Activated CD8-positive, alpha-beta T cell treated with anti-CD3 and anti-CD28 coated beads, Interleukin-2, amount 10 ng/mL, durations not matched to agents 7 days and 5 days (primary cell): ENCODE measurements at regions not wholly inside any gene's neighbourhood (a gene's known extent, or its start where the extent isn't known, plus 50 kb on each side); places are given as distances from the start of the nearest gene placed in this dataset.

Source experiments
- ATAC-seq: fragments of 150-1000 bp; cut with Tn5 transposase; one replicate; pipeline ENCODE4 v1.10.0; 2021; ENCODE audit warnings: moderate library complexity
- CTCF ChIA-PET: fragments of 350-600 bp; sonication (Branson Sonifier 250); formaldehyde crosslinking; loops from one replicate; lab custom pipeline; 2021; ENCODE audit warnings: antibody characterized with exemption; lab: Charles Lee
- POLR2A ChIA-PET: fragments of 350-600 bp; sonication (Branson Sonifier 250); formaldehyde crosslinking; loops from one replicate; lab custom pipeline; 2021; ENCODE audit warnings: antibody characterized with exemption; lab: Charles Lee
- DNase-seq: peaks from one replicate; pipeline ENCODE4 v3.0.0-alpha.2; 2020
- H3K27ac Mint-ChIP-seq: one replicate; pipeline ENCODE4 v1.8.0; 2021; ENCODE audit warnings: mild to moderate bottlenecking, mixed read lengths
- H3K27me3 Mint-ChIP-seq: one replicate; pipeline ENCODE4 v1.8.0; 2021; ENCODE audit warnings: low read depth, mixed read lengths
- H3K36me3 Mint-ChIP-seq: one replicate; pipeline ENCODE4 v1.8.0; 2021; ENCODE audit warnings: low read depth, mixed read lengths
- H3K4me1 Mint-ChIP-seq: one replicate; pipeline ENCODE4 v1.8.0; 2021; ENCODE audit warnings: low read depth, mixed read lengths
- H3K4me3 Mint-ChIP-seq: one replicate; pipeline ENCODE4 v1.8.0; 2021; ENCODE audit warnings: mild to moderate bottlenecking, mixed read lengths
- H3K9me3 Mint-ChIP-seq: one replicate; pipeline ENCODE4 v1.8.0; 2022; ENCODE audit warnings: mixed read lengths; ENCODE audit not compliant: insufficient read depth

GRCh38 chr3:162332344-162332743 is 835.7 kb downstream of the OTOL1 start:
- Mint-ChIP-seq H3K27me3 (no peaks in the 10 kb centered on the region), H3K36me3 (no peaks in the 10 kb centered on the region), H3K4me3 (no peak overlapping the region), H3K9me3 (peaks cover 28% of the 10 kb centered on the region), H3K4me1 (no peaks in the 10 kb centered on the region), H3K27ac (no peak overlapping the region)
- ChIA-PET CTCF (no interaction called here), POLR2A (no interaction called here)
- ATAC-seq: no peak
- DNase-seq: no peak

DNA sequence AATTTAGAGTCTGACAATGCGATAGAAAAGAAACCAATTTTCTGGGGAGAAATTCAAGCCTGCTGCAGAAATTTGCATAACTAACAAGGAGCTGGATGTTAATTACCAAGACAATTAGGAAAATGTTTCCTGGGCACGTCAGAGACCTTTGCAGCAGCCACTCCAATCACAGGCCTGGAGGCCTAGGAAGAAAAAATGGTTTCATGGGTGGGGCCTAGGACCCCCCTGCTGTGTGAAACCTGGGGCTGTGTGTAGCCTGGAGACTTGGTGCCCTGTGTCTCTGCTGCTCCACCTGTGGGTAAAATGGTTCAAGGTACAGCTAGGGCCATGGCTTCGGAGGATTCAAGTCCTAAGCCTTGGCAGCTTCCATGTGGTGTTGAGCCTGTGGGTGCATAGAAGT is 837.9 kb downstream of the OTOL1 start:
- Mint-ChIP-seq H3K36me3 (no peaks in the 10 kb centered on the region), H3K4me1 (no peaks in the 10 kb centered on the region), H3K27me3 (no peaks in the 10 kb centered on the region), H3K4me3 (no peak overlapping the region), H3K9me3 (peaks cover 21% of the 10 kb centered on the region), H3K27ac (no peak overlapping the region)
- CTCF ChIA-PET: no interaction called here
- DNase-seq: no peak
- POLR2A ChIA-PET: no interaction called here
- ATAC-seq: no peak

- H3K9me3 Mint-ChIP-seq: peaks cover 12% of the 10 kb centered on the region
Measured at GRCh38 chr3:162337630-162338029, 841.0 kb downstream of the OTOL1 start.

GRCh38 chr3:162338514-162338913 is 841.9 kb downstream of the OTOL1 start:
- H3K36me3 Mint-ChIP-seq: no peaks in the 10 kb centered on the region
- CTCF ChIA-PET: no interaction called here
- POLR2A ChIA-PET: no interaction called here
- DNase-seq (no peak), ATAC-seq (no peak)
- peaks cover 8% of the 10 kb centered on the region for H3K9me3 Mint-ChIP-seq
- no peak overlapping the region for H3K27ac Mint-ChIP-seq
- no peak overlapping the region for H3K4me3 Mint-ChIP-seq
- H3K27me3 Mint-ChIP-seq: no peaks in the 10 kb centered on the region
- H3K4me1 Mint-ChIP-seq: no peaks in the 10 kb centered on the region

More at GRCh38 chr3:162337630-162338029, 841.0 kb downstream of the OTOL1 start:
- Mint-ChIP-seq H3K36me3 (no peaks in the 10 kb centered on the region), H3K27ac (no peak overlapping the region), H3K4me1 (no peaks in the 10 kb centered on the region), H3K27me3 (no peaks in the 10 kb centered on the region), H3K4me3 (no peak overlapping the region)
- DNase-seq (no peak), ATAC-seq (no peak)
- ChIA-PET POLR2A (no interaction called here), CTCF (no interaction called here)

- ChIA-PET CTCF (no interaction called here), POLR2A (no interaction called here)
- Mint-ChIP-seq H3K9me3 (no peaks in the 10 kb centered on the region), H3K4me3 (no peak overlapping the region), H3K27me3 (no peaks in the 10 kb centered on the region), H3K27ac (no peak overlapping the region), H3K36me3 (no peaks in the 10 kb centered on the region), H3K4me1 (no peaks in the 10 kb centered on the region)
- no peak for DNase-seq
- no peak for ATAC-seq
Measured at GRCh38 chr3:162348912-162349311, 852.3 kb downstream of the OTOL1 start.

- ChIA-PET CTCF (no interaction called here), POLR2A (interaction anchor here (0.7 kb wide), 1 partner anchor 649 kb away, joined by 3 read pairs; no protein-coding TSS in a partner anchor)
- H3K4me3 Mint-ChIP-seq: no peak overlapping the region
- H3K27me3 Mint-ChIP-seq: no peaks in the 10 kb centered on the region
- peaks cover 7% of the 10 kb centered on the region for H3K9me3 Mint-ChIP-seq
- no peaks in the 10 kb centered on the region for H3K36me3 Mint-ChIP-seq
- no peak overlapping the region for H3K27ac Mint-ChIP-seq
- ATAC-seq: no peak
- DNase-seq: no peak
- no peaks in the 10 kb centered on the region for H3K4me1 Mint-ChIP-seq
Measured at GRCh38 chr3:162353414-162353813, 856.8 kb downstream of the OTOL1 start.

DNA sequence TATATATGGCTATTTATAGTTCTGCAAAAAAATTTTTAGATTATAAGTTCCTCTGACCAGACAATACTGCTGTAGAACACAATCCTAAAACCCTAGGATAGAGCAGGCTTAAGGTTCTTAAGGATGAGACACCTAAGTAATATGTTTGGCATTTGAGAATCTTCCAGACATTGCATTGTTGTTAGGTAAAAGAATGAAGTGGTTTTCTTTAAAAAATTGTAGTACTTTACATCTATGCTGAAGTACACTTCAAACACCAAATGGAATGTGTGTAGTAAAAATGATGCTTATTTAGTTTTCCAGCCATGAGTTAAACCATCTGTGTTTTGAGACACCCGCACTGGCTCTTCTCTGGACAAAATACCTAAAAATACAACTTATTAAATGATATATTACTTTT is 857.7 kb downstream of the OTOL1 start:
- no peaks in the 10 kb centered on the region for H3K27me3 Mint-ChIP-seq
- no peak overlapping the region for H3K27ac Mint-ChIP-seq
- CTCF ChIA-PET: no interaction called here
- POLR2A ChIA-PET: no interaction called here
- ATAC-seq (no peak), DNase-seq (no peak)
- no peaks in the 10 kb centered on the region for H3K4me1 Mint-ChIP-seq
- H3K36me3 Mint-ChIP-seq: no peaks in the 10 kb centered on the region
- H3K4me3 Mint-ChIP-seq: no peak overlapping the region
- peaks cover 7% of the 10 kb centered on the region for H3K9me3 Mint-ChIP-seq

- CTCF ChIA-PET: no interaction called here
- no peaks in the 10 kb centered on the region for H3K4me1 Mint-ChIP-seq
- no peak overlapping the region for H3K27ac Mint-ChIP-seq
- H3K36me3 Mint-ChIP-seq: no peaks in the 10 kb centered on the region
- ATAC-seq (no peak), DNase-seq (no peak)
- H3K27me3 Mint-ChIP-seq: no peaks in the 10 kb centered on the region
- H3K9me3 Mint-ChIP-seq: no peaks in the 10 kb centered on the region
- no peak overlapping the region for H3K4me3 Mint-ChIP-seq
- POLR2A ChIA-PET: no interaction called here
Measured at GRCh38 chr3:162365066-162365719, 868.6 kb downstream of the OTOL1 start.

DNA sequence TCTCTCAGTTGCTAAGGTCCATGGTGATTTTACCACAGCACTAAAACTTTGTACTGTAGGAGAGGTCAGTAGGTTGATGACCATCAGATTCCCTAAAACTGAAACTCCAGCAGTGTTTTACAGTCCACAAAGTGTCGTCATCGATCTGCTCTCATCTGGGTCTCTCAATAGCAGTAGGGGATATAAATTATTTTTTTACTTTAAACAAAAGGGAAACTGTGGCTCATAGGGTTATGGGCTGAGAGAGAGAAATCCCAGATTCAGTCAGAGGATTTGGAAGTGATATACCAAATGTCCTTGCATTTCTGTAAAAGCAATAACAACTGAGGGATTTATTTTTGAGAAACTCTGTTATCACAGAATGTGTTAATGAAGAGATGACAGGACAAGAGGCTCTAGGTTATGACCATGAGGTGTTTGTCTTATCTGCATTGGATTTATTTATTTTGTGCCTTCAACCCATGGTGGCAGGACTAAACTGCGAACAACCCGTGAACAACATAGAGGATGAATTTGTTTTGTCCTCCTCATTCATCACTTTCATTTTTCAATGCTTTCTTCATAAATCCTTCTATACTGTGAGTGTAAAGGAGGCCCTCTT is 869.7 kb downstream of the OTOL1 start:
- CTCF ChIA-PET: no interaction called here
- Mint-ChIP-seq H3K36me3 (no peaks in the 10 kb centered on the region), H3K4me1 (no peaks in the 10 kb centered on the region), H3K27ac (no peak overlapping the region), H3K9me3 (no peaks in the 10 kb centered on the region), H3K27me3 (no peaks in the 10 kb centered on the region), H3K4me3 (no peak overlapping the region)
- POLR2A ChIA-PET: no interaction called here
- ATAC-seq: no peak
- no peak for DNase-seq

DNA sequence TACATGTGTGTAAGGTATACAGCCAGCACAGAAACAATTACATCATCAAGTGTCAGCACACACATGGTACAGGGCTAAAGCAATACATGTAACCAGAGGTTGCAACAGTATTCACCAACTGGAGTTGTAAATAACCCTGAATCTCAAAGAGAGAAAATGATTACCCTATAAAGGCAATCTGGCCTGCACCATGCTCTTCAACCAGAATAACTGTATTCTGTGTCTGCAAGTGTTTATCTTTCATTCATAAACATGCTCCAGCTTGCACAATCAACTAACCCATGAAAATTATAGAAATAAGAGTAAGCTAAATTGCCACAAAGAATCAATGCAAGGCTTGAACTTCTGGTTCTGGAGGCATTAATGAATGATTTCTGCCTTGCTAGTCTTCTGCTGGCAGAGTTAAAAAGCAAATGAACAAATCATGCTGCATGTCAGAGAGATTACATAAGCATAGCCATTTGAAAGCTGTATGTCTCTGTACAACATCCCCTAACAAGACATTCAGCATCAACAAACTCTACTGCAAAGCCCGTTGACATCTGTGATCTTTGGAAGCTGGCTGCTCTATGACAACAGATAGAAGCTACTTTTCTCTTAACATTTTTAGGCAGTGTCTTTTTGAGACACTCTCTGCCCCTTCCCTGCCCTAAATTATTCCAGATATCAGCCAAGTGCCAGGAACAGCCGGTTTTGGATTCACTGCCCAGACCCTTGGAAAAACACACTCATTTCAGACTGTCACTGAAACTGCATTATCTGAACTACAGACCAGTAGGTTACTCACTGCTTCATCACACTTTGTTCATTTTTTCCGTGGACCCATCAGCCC is 871.0 kb downstream of the OTOL1 start:
- ATAC-seq (no peak), DNase-seq (no peak)
- Mint-ChIP-seq H3K4me1 (no peaks in the 10 kb centered on the region), H3K27ac (no peak overlapping the region), H3K36me3 (no peaks in the 10 kb centered on the region), H3K9me3 (peaks cover under 1% of the 10 kb centered on the region), H3K27me3 (no peaks in the 10 kb centered on the region), H3K4me3 (no peak overlapping the region)
- ChIA-PET CTCF (no interaction called here), POLR2A (no interaction called here)

GRCh38 chr3:162368417-162368816 is 871.8 kb downstream of the OTOL1 start:
- no peaks in the 10 kb centered on the region for H3K27me3 Mint-ChIP-seq
- ChIA-PET CTCF (no interaction called here), POLR2A (no interaction called here)
- H3K9me3 Mint-ChIP-seq: peaks cover 8% of the 10 kb centered on the region
- no peaks in the 10 kb centered on the region for H3K36me3 Mint-ChIP-seq
- H3K27ac Mint-ChIP-seq: no peak overlapping the region
- H3K4me1 Mint-ChIP-seq: no peaks in the 10 kb centered on the region
- DNase-seq: no peak
- ATAC-seq: no peak
- no peak overlapping the region for H3K4me3 Mint-ChIP-seq

- DNase-seq: no peak
- ATAC-seq: no peak
- H3K36me3 Mint-ChIP-seq: no peaks in the 10 kb centered on the region
- no peaks in the 10 kb centered on the region for H3K27me3 Mint-ChIP-seq
- H3K4me1 Mint-ChIP-seq: no peaks in the 10 kb centered on the region
- no peak overlapping the region for H3K4me3 Mint-ChIP-seq
- ChIA-PET CTCF (no interaction called here), POLR2A (no interaction called here)
- peaks cover 9% of the 10 kb centered on the region for H3K9me3 Mint-ChIP-seq
- H3K27ac Mint-ChIP-seq: no peak overlapping the region
Measured at GRCh38 chr3:162369306-162369705, 872.7 kb downstream of the OTOL1 start.
